Activated T-helper 1 cell treated with anti-CD3 and anti-CD28 coated beads, Interleukin-12 subunit alpha, Interleukin-12 subunit beta, Interleukin-2, Interleukin-4 antibody, amounts not matched to agents 30 ng/mL and 10 ng/mL and 1 ng/mL, durations not matched to agents 14 hours and 24 hours and 36 hours (primary cell): ENCODE measurements at regions not wholly inside any gene's neighbourhood (a gene's known extent, or its start where the extent isn't known, plus 50 kb on each side); places are given as distances from the start of the nearest gene placed in this dataset.
"Not testable (repeated sequence)": the region's sequence is repeated elsewhere in the genome, so short reads cannot be mapped to it uniquely, and the experiment has no call there.

Experiments
- DNase-seq: peaks from one replicate; pipeline ENCODE4 v3.0.0; 2021; ENCODE audit warnings: low spot score
- H3K27ac Mint-ChIP-seq: one replicate; pipeline ENCODE4 v1.8.0; 2021; ENCODE audit warnings: mild to moderate bottlenecking, mixed read lengths
- H3K27me3 Mint-ChIP-seq: one replicate; pipeline ENCODE4 v1.8.0; 2022; ENCODE audit warnings: mild to moderate bottlenecking, moderate library complexity, mixed read lengths; ENCODE audit not compliant: insufficient read depth
- H3K36me3 Mint-ChIP-seq: one replicate; pipeline ENCODE4 v1.8.0; 2021; ENCODE audit warnings: low read depth, mixed read lengths
- H3K4me1 Mint-ChIP-seq: one replicate; pipeline ENCODE4 v1.8.0; 2021; ENCODE audit warnings: low read depth, mixed read lengths
- H3K4me3 Mint-ChIP-seq: one replicate; pipeline ENCODE4 v1.8.0; 2021; ENCODE audit warnings: mild to moderate bottlenecking, moderate library complexity, mixed read lengths
- H3K9me3 Mint-ChIP-seq: one replicate; pipeline ENCODE4 v1.8.0; 2021; ENCODE audit warnings: mixed read lengths
- intact Hi-C: fragments of 100-400 bp; cut with micrococcal nuclease; formaldehyde crosslinking; loops from one replicate; pipeline ENCODE4 v1.15.1; 2024

GRCh38 chr20:30911832-30912660, 345.4 kb upstream of the DEFB115 start:
- H3K4me1 Mint-ChIP-seq, H3K27me3 Mint-ChIP-seq, H3K27ac Mint-ChIP-seq, DNase-seq, H3K4me3 Mint-ChIP-seq, intact Hi-C loops, H3K36me3 Mint-ChIP-seq: not testable (repeated sequence)
- H3K9me3 Mint-ChIP-seq = peaks cover 37% of the 10 kb centered on the region

- H3K4me3 Mint-ChIP-seq = peak overlapping the region; percentile 55
- intact Hi-C loops, H3K27me3 Mint-ChIP-seq, H3K4me1 Mint-ChIP-seq, H3K36me3 Mint-ChIP-seq, DNase-seq: not testable (repeated sequence)
- peak overlapping the region; percentile 26 for H3K27ac Mint-ChIP-seq
- H3K9me3 Mint-ChIP-seq = peaks cover 35% of the 10 kb centered on the region
Observed at GRCh38 chr20:30912661-30913026, 344.8 kb upstream of the DEFB115 start.

GRCh38 chr20:30916404-30916803, 341.1 kb upstream of the DEFB115 start:
- peaks cover 27% of the 10 kb centered on the region for H3K9me3 Mint-ChIP-seq
- not testable (repeated sequence) for H3K27ac Mint-ChIP-seq

DNA sequence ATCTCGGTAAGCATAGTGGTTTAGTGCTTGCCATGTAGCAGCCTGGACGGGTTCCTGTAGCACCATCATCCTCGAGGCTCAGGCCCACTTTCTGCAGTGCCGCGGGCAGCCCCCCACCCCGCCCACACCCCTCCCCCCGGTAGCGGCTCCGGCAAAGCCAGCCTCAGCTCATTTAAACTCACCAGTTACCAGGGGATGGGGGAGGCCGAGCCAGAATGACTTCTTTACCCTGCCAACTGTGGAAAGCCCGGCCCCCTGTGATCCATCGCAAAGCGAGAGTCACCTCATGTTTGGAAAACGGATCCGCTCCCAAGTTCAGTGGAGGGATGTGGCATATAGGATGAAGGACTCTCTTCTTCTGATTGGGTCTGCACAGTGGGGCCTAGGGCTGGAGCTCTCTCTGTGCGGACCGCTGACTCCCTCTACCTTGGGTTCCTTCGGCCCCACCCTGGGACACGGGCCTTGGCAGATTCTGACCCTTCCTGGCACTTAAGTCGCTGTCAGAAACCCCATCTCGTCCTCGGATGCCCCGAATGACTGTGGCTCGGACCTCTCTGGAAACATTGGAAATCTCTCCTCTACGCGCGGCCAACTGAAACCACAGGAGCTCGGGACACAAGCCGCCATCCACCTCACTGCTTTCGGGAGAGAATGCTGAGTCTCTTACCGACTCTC, 337.8 kb upstream of the DEFB115 start:
- intact Hi-C loops = no loop called here
- no peak overlapping the region for H3K27ac Mint-ChIP-seq
- no peak overlapping the region for H3K4me3 Mint-ChIP-seq
- peaks cover 23% of the 10 kb centered on the region for H3K9me3 Mint-ChIP-seq
- no peaks in the 10 kb centered on the region for H3K4me1 Mint-ChIP-seq
- no peaks in the 10 kb centered on the region for H3K27me3 Mint-ChIP-seq
- DNase-seq = no peak
- no peaks in the 10 kb centered on the region for H3K36me3 Mint-ChIP-seq

More at GRCh38 chr20:30916404-30916803, 341.1 kb upstream of the DEFB115 start:
- H3K36me3 Mint-ChIP-seq, H3K4me1 Mint-ChIP-seq, H3K27me3 Mint-ChIP-seq, intact Hi-C loops, H3K4me3 Mint-ChIP-seq, DNase-seq: not testable (repeated sequence)

- Mint-ChIP-seq H3K4me1 (no peaks in the 10 kb centered on the region), H3K27me3 (no peaks in the 10 kb centered on the region), H3K36me3 (no peaks in the 10 kb centered on the region), H3K27ac (no peak overlapping the region), H3K9me3 (peaks cover 42% of the 10 kb centered on the region), H3K4me3 (no peak overlapping the region)
- no peak for DNase-seq
- intact Hi-C loops = no loop called here
Observed at GRCh38 chr20:30921286-30922071, 336.0 kb upstream of the DEFB115 start.

- no peaks in the 10 kb centered on the region for H3K36me3 Mint-ChIP-seq
- intact Hi-C loops = no loop called here
- H3K27me3 Mint-ChIP-seq = no peaks in the 10 kb centered on the region
- no peak overlapping the region for H3K27ac Mint-ChIP-seq
- no peaks in the 10 kb centered on the region for H3K4me1 Mint-ChIP-seq
- DNase-seq = no peak
- no peak overlapping the region for H3K4me3 Mint-ChIP-seq
- H3K9me3 Mint-ChIP-seq = peaks cover 47% of the 10 kb centered on the region
Observed at GRCh38 chr20:30922129-30922528, 335.3 kb upstream of the DEFB115 start.

- Mint-ChIP-seq H3K4me3 (no peak overlapping the region), H3K36me3 (no peaks in the 10 kb centered on the region), H3K4me1 (no peaks in the 10 kb centered on the region), H3K27me3 (no peaks in the 10 kb centered on the region), H3K9me3 (peaks cover 25% of the 10 kb centered on the region), H3K27ac (no peak overlapping the region)
- no peak for DNase-seq
- intact Hi-C loops = no loop called here
Observed at GRCh38 chr20:30937790-30938189, 319.7 kb upstream of the DEFB115 start.

DNA sequence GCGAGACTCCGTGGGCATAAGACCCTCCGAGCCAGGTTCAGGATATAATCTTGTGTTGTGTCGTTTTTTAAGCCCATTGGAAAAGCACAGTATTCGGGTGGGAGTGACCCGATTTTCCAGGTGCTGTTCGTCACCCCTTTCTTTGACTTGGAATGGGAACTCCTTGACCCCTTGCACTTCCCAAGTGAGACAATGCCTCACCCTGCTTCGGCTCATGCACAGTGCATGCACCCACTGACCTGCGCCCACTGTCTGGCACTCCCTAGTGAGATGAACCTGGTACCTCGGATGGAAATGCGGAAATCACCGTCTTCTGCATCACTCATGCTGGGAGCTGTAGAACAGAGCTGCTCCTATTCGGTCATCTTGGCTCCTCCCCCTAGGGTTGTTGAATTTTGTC, 307.7 kb upstream of the DEFB115 start:
- intact Hi-C loops = no loop called here

DNA sequence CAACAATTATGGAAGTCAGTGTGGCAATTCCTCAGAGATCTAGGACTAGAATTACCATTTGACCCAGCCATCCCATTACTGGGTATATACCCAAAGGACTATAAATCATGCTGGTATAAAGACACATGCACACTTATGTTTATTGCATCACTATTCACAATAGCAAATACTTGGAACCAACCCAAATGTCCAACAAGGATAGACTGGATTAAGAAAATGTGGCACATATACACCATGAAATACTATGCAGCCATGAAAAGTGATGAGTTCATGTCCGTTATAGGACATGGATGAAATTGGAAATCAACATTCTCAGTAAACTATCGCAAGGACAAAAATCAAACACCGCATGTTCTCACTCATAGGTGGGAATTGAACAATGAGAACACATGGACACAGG, 306.4 kb upstream of the DEFB115 start:
- H3K9me3 Mint-ChIP-seq = peaks cover 63% of the 10 kb centered on the region
- DNase-seq, H3K4me3 Mint-ChIP-seq, intact Hi-C loops, H3K4me1 Mint-ChIP-seq, H3K27ac Mint-ChIP-seq, H3K27me3 Mint-ChIP-seq, H3K36me3 Mint-ChIP-seq: not testable (repeated sequence)

More for the DNA sequence above, 307.7 kb upstream of the DEFB115 start:
- peaks cover 52% of the 10 kb centered on the region for H3K9me3 Mint-ChIP-seq
- no peak for DNase-seq
- no peaks in the 10 kb centered on the region for H3K27me3 Mint-ChIP-seq
- H3K36me3 Mint-ChIP-seq = no peaks in the 10 kb centered on the region
- H3K27ac Mint-ChIP-seq = no peak overlapping the region
- no peaks in the 10 kb centered on the region for H3K4me1 Mint-ChIP-seq
- no peak overlapping the region for H3K4me3 Mint-ChIP-seq

DNA sequence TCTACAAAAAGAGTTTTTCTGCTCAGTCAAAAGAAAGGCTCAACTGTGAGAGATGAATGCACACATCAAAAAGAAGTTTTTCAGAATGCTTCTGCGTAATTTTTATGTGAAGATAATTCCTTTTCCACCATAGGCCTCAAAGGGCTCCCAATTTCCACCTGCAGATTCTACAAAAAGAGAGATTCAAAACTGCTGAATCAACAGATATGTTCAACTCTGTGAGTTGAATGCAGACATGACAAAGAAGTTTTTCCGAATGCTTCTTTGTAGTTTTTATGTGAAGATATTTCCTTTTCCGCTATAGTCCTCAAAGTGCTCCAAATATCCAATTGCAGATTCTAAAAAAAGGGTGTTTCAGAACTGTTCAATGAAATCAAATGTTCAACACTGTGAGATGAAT, 300.8 kb upstream of the DEFB115 start:
- H3K4me3 Mint-ChIP-seq, DNase-seq, H3K36me3 Mint-ChIP-seq, H3K27ac Mint-ChIP-seq, intact Hi-C loops, H3K27me3 Mint-ChIP-seq, H3K4me1 Mint-ChIP-seq: not testable (repeated sequence)
- peaks cover 43% of the 10 kb centered on the region for H3K9me3 Mint-ChIP-seq

- H3K4me1 Mint-ChIP-seq, H3K27me3 Mint-ChIP-seq, intact Hi-C loops, H3K27ac Mint-ChIP-seq, H3K36me3 Mint-ChIP-seq, H3K4me3 Mint-ChIP-seq, DNase-seq: not testable (repeated sequence)
- H3K9me3 Mint-ChIP-seq = peaks cover 40% of the 10 kb centered on the region
Observed at GRCh38 chr20:30959208-30959607, 298.3 kb upstream of the DEFB115 start.

DNA sequence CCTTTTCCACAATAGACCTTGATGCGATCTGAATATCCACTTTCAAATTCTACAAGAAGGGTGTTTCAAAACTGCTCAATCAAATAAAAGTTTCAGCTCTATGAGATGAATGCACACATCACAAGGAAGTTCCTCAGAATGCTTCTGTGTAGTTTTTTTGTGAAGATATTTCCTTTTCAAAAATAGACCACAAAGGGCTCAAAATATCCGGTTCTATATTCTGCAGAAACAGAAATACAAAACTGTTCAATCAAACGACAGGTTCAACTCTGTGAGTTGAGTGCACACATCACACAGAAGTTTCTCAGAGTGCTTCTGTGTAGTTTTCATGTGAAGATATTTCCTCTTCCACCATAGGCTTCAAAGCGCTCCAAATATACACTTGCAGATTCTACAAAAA, 293.9 kb upstream of the DEFB115 start:
- no peak overlapping the region for H3K27ac Mint-ChIP-seq
- peaks cover 22% of the 10 kb centered on the region for H3K9me3 Mint-ChIP-seq
- no peaks in the 10 kb centered on the region for H3K27me3 Mint-ChIP-seq
- intact Hi-C loops = no loop called here
- H3K4me3 Mint-ChIP-seq = no peak overlapping the region
- no peaks in the 10 kb centered on the region for H3K36me3 Mint-ChIP-seq
- no peak for DNase-seq
- H3K4me1 Mint-ChIP-seq = no peaks in the 10 kb centered on the region

GRCh38 chr20:30975859-30976258, 281.6 kb upstream of the DEFB115 start:
- H3K27ac Mint-ChIP-seq, H3K4me1 Mint-ChIP-seq, H3K36me3 Mint-ChIP-seq, DNase-seq, H3K27me3 Mint-ChIP-seq, H3K4me3 Mint-ChIP-seq, intact Hi-C loops: not testable (repeated sequence)
- H3K9me3 Mint-ChIP-seq = peaks cover 77% of the 10 kb centered on the region
